ENCODE measurements at regions not wholly inside any gene's neighbourhood (a gene's known extent, or its start where the extent isn't known, plus 50 kb on each side); places are given as distances from the start of the nearest gene placed in this dataset.

DNA sequence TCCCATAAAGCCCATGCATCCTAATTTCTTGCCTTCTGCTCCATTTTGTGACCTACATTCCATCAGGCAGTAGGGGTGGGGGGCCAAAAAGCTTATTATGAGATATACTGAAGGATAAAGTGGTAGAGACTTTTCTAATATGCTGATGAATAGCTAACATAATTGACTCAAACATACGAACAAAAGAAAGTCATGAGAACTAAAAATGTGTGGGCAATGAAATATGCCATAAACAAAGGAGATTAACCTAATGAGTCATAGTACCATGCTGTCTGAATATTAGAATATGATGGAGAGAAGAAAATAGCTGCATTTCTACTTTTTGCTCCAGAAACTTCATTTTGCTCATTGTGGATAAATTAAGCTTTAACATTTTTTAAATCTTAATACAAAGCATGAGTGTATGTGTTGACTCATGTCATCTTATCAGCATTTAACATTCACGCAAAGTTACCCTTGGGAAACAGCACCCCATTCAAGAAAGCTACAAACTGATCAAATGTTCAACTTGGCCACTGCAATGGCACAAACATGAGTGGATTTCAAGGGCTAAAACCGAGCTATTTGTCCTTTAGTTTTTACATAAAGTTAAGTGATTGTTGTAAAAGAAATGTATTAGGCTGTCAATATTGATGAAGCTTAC lies 64.0 kb upstream of the DIO2 start:
- TF ChIP-seq, protein P1, sequence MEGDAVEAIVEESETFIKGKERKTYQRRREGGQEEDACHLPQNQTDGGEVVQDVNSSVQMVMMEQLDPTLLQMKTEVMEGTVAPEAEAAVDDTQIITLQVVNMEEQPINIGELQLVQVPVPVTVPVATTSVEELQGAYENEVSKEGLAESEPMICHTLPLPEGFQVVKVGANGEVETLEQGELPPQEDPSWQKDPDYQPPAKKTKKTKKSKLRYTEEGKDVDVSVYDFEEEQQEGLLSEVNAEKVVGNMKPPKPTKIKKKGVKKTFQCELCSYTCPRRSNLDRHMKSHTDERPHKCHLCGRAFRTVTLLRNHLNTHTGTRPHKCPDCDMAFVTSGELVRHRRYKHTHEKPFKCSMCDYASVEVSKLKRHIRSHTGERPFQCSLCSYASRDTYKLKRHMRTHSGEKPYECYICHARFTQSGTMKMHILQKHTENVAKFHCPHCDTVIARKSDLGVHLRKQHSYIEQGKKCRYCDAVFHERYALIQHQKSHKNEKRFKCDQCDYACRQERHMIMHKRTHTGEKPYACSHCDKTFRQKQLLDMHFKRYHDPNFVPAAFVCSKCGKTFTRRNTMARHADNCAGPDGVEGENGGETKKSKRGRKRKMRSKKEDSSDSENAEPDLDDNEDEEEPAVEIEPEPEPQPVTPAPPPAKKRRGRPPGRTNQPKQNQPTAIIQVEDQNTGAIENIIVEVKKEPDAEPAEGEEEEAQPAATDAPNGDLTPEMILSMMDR (IDR thresholded peaks at IDR 0.05; ENCODE audit: insufficient read depth, low read length), result no peak
- TF ChIP-seq, protein P2, sequence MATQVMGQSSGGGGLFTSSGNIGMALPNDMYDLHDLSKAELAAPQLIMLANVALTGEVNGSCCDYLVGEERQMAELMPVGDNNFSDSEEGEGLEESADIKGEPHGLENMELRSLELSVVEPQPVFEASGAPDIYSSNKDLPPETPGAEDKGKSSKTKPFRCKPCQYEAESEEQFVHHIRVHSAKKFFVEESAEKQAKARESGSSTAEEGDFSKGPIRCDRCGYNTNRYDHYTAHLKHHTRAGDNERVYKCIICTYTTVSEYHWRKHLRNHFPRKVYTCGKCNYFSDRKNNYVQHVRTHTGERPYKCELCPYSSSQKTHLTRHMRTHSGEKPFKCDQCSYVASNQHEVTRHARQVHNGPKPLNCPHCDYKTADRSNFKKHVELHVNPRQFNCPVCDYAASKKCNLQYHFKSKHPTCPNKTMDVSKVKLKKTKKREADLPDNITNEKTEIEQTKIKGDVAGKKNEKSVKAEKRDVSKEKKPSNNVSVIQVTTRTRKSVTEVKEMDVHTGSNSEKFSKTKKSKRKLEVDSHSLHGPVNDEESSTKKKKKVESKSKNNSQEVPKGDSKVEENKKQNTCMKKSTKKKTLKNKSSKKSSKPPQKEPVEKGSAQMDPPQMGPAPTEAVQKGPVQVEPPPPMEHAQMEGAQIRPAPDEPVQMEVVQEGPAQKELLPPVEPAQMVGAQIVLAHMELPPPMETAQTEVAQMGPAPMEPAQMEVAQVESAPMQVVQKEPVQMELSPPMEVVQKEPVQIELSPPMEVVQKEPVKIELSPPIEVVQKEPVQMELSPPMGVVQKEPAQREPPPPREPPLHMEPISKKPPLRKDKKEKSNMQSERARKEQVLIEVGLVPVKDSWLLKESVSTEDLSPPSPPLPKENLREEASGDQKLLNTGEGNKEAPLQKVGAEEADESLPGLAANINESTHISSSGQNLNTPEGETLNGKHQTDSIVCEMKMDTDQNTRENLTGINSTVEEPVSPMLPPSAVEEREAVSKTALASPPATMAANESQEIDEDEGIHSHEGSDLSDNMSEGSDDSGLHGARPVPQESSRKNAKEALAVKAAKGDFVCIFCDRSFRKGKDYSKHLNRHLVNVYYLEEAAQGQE (IDR thresholded peaks at IDR 0.05; ENCODE audit: insufficient replicate concordance, low read depth), result no peak
- no peak for TF ChIP-seq POLR2AphosphoS5 (IDR thresholded peaks at IDR 0.05; ENCODE audit: low read depth)

Measured in HL-60 (cell line).